Fibroblast of peridontal ligament (primary cell): ENCODE measurements at regions not wholly inside any gene's neighbourhood (a gene's known extent, or its start where the extent isn't known, plus 50 kb on each side); places are given as distances from the start of the nearest gene placed in this dataset.

Experiments used
- DNase-seq: peaks from one replicate; pipeline ENCODE4 v3.0.0-alpha.2; 2010; ENCODE audit errors: extremely low read depth

- no peak for DNase-seq
These were observed 1005.7 kb upstream of the PIK3C3 start for GRCh38 chr18:40949114-40949950.

GRCh38 chr18:40944576-40944975 is 1010.5 kb upstream of the PIK3C3 start:
- DNase-seq: no peak

GRCh38 chr18:40939656-40940515 is 1015.1 kb upstream of the PIK3C3 start:
- peak; percentile 16 for DNase-seq

- DNase-seq: no peak
These were observed 1016.4 kb upstream of the PIK3C3 start for GRCh38 chr18:40938615-40939014.

DNA sequence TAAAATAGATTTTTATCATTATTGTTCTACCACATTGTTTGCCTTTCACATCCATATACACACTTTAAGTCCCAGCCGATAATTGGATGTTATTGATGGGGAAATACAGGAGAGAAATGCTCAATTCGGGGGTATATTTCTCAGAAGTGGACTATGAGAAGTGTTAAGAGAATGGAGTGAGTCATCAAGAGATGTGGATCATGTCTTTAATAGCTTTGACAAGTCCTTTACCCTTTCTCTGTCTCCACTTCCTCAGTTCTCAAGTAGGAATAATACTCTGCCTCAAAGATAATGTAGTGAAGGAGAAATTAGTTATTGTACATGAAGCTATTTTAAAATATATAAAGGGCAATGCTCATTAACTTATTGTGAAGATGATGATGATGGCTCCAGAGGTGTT is 1017.6 kb upstream of the PIK3C3 start:
- no peak for DNase-seq

GRCh38 chr18:40935423-40935822 is 1019.6 kb upstream of the PIK3C3 start:
- peak; percentile 38 for DNase-seq

DNA sequence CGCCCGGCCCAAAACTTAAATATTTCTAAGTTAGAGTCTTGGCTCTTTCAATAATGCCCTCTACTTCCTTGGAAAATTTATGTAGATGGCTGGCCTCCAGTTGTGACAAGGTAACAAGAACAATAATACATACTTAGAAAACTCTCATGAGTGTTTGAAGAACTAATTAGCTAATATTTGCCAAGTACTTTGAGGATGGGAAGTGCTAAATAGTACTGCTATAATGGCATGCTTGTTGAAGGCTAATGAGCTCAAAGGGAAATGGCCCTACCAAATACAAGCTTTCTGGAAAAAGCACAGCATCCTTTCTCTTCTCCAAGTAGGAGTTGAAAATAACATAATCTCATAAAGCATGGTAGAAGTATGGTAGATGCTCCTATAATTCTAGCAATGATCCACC is 1022.2 kb upstream of the PIK3C3 start:
- no peak for DNase-seq

DNA sequence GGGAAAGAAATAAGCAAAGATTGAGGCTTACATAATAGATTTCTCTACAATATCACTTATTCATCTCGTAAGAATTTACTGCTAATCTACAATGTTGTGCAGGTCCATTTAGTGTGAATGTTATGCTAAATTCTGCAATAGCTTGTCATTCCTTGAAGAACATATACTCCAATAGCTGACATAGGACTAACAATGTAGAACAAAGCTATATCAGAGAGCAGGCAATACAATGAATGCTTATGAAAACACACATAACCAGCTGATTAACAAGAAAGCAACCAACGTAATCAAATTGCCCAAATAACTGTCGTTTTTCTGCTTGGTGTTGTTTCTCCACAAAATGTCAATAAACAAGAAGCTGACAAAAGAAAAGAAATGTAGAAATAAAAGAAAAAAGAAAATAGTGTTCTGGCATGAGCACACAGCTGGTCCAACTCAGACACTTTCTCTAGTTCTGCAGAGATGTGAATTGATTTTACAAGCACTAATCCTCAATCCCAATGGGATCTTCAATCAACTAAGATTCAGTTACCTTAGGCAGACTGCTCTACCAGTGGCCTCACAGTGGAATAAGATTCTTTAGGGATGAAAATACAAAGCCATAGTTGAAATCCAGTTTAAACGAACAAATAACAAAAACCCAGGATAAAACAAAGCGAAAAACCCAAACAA is 1024.7 kb upstream of the PIK3C3 start:
- DNase-seq: no peak

- no peak for DNase-seq
These were observed 1025.6 kb upstream of the PIK3C3 start for GRCh38 chr18:40929399-40929798.

DNA sequence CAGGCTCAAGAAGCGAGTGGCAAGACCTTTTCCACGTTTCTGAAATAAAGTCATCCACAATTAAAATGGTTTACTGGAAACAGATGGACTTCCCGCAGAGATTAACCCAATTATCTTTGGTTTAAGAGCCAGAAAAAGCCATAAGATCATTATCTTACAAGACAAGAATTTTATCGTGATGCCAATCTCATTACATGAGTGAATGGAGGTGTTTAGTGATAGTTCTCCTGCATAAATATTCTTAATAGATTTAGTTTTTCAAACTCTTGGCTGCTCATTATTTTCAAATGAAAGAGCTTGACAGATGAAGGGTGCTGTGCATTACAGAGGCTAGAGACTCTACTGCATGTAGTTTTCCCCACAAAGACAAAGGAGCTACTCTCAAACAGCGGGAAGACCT is 1028.4 kb upstream of the PIK3C3 start:
- DNase-seq: no peak

GRCh38 chr18:40925071-40925541 is 1029.9 kb upstream of the PIK3C3 start:
- DNase-seq: no peak

GRCh38 chr18:40921845-40922629 is 1033.0 kb upstream of the PIK3C3 start:
- no peak for DNase-seq

DNA sequence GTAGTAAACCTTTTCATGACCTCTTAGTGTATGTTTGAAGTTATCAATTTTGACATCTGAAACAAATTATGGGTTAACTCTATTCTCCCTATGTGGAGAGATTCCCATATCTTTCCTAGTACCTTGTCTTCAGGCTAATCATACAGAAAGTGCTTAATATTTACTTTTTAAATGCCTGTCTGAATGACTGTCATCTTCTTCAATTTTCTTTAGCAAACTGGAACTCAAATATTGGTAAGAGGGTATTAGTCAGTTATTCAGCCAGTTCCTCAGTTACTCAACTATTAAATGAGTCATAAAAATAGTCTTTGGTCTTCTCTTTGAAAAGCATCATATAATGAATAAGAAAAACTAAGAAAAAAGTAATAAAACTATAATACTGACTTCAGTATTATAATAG is 1038.0 kb upstream of the PIK3C3 start:
- DNase-seq: peak; percentile 25

DNA sequence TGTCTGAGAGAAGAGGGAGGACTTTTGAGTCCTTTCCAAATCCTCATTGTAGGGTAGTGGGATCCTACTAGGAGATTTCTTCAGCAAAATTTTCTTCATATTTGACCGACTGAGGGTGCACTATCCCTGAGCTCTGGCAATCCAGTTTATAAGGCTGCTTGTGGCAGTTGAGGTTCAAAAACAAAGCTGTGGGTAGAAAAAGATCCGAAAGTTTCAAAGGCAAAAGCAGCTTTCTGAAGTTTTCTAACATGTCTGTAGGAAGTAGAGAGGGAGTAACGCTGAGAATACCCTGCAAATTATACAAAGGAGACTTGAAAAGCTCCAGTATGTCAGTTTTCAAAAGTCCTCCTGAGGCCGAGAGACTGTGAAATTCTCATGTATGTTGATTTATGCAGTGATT is 1039.3 kb upstream of the PIK3C3 start:
- DNase-seq: no peak

GRCh38 chr18:40911582-40912254 is 1043.3 kb upstream of the PIK3C3 start:
- peak; percentile 69 for DNase-seq

DNA sequence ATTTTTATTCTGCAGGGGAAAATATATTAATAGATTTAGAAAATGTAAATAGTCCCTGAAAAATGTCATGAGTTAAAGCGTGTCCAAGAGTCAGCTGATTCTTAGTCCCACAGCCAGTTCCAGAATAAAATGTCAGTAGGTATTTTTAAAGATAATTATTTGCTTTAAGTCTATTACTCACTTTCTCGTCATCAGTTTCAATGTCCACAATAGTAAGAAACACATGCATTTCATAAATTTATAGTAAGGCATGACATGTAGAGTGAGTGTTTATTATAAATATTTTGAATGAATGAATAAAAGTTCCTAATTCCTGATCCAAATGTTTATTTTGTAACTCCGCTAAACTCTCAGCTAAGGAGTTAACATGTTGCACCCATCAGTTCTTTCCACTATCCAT is 1044.0 kb upstream of the PIK3C3 start:
- no peak for DNase-seq

- peak; percentile 69 for DNase-seq
These were observed 1047.2 kb upstream of the PIK3C3 start for GRCh38 chr18:40907842-40908241.

- peak; percentile 64 for DNase-seq
These were observed 1050.7 kb upstream of the PIK3C3 start for GRCh38 chr18:40904295-40904694.

GRCh38 chr18:40902436-40902835 is 1052.6 kb upstream of the PIK3C3 start:
- DNase-seq: no peak

DNA sequence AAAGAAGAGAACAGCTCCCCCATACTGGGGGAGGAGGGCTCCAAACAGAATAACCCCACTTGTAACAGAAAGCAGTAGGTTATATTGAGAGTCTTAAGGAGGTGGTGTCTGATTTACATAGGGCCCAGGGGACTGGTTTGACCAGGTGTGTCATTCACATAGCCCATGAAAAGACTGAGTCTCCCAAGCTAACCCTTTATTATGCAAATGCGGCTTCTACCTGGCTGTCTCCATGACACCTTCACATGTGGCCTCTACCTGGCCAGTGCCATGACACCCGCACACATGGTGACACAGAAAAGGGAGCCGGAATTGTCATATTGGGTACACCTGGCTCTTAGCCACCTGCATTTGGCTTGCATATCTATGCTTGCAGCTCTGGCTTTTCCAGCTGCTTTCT is 1057.2 kb upstream of the PIK3C3 start:
- DNase-seq: no peak

GRCh38 chr18:40883271-40883670 is 1071.8 kb upstream of the PIK3C3 start:
- DNase-seq: no peak
